HG03575 (cell line): ENCODE measurements at regions not wholly inside any gene's neighbourhood (a gene's known extent, or its start where the extent isn't known, plus 50 kb on each side); places are given as distances from the start of the nearest gene placed in this dataset.

Experiments used
- ATAC-seq: cut with Tn5 transposase; IDR thresholded peaks from one replicate; pipeline ENCODE4 v1.9.1; 2021; ENCODE audit not compliant: unreplicated experiment, insufficient number of reproducible peaks, low FRiP score; ENCODE audit errors: extremely low read depth

DNA sequence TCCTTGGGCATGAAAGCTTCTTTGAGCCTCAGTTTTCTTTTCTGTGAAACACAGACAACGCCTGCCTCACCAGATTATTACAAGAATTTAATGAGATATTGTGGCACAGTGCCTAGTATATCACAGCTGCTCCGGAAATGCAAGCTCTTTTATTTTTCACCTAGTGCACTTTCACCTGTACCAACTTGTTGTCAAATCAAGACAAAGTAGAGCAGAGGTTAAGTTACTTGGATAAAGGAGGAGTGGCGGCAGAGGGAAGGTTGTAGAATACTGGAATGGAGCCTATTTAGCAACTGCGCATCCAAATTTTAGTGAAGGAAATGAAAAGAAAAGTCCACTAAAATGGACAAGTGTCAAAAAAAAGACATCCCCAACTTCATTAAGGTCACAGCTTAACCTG is 54.9 kb upstream of the RHOBTB1 start:
- no peak for ATAC-seq

DNA sequence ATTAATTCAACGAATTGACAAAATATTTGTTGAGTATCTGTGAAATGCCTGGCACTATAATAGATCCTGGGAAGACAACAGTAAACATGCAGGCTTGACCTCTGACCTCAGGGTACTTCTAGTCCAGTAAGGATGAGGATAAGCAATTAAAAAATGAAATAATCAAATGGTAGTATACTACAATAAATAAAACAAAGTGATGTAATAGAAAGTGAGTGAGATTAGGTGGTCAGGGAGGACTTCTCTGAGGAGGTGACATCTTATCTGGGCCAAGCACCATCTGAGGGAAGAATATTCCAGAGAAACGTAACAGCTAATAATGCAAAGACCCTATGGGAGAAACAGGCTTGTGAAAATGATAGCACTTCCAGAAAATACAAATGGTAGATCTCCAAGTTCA is 50.1 kb upstream of the RHOBTB1 start:
- no peak for ATAC-seq
